Astrocyte of the cerebellum (primary cell): ENCODE measurements at regions not wholly inside any gene's neighbourhood (a gene's known extent, or its start where the extent isn't known, plus 50 kb on each side); places are given as distances from the start of the nearest gene placed in this dataset.

Source experiments
- DNase-seq: peaks from one replicate; pipeline ENCODE4 v3.0.0-alpha.2; 2011; ENCODE audit warnings: low read depth
- H3K4me3 ChIP-seq: 2 replicates; pipeline ENCODE4 v1.5.1; 2011; ENCODE audit warnings: mild to moderate bottlenecking, low read depth, low read length, moderate library complexity
- in situ Hi-C: cut with HindIII; loops from 2 replicates; pipeline ENCODE4 v1.10.0; 2017; ENCODE audit warnings: low sequenced_read_pairs
- TF ChIP-seq, protein P1 (sequence below): IDR thresholded peaks from 2 replicates; pipeline ENCODE4 v1.5.1; 2012; ENCODE audit warnings: low read length, low read depth, moderate library complexity, mild to moderate bottlenecking; ENCODE audit errors: missing control alignments

DNA sequence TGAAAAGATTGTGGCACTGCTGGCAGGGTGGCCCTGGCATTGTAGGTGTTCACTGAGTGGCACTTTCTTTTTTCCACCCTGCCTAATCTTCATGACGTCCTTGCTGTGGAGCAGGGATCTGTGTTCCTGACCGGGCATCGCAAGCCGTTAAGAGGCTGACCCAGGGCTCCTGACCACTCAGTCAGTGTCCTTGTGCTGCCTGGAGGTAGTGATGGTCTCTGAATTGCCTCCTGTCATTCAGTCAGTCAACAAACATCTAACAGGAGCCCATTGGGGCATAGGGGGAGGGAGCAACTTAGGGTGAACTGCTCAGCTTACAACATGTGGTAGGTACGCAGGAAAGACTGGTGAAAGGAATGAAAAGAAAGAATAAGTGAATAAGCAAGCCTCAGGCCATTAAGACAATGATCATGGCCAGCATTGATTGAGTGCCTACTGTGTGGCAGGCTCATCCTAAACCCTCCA, 152.0 kb downstream of the CEBPB start:
- DNase-seq, result no peak
- TF ChIP-seq, protein P1, sequence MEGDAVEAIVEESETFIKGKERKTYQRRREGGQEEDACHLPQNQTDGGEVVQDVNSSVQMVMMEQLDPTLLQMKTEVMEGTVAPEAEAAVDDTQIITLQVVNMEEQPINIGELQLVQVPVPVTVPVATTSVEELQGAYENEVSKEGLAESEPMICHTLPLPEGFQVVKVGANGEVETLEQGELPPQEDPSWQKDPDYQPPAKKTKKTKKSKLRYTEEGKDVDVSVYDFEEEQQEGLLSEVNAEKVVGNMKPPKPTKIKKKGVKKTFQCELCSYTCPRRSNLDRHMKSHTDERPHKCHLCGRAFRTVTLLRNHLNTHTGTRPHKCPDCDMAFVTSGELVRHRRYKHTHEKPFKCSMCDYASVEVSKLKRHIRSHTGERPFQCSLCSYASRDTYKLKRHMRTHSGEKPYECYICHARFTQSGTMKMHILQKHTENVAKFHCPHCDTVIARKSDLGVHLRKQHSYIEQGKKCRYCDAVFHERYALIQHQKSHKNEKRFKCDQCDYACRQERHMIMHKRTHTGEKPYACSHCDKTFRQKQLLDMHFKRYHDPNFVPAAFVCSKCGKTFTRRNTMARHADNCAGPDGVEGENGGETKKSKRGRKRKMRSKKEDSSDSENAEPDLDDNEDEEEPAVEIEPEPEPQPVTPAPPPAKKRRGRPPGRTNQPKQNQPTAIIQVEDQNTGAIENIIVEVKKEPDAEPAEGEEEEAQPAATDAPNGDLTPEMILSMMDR, result no peak
- in situ Hi-C loops, result no loop called here

DNA sequence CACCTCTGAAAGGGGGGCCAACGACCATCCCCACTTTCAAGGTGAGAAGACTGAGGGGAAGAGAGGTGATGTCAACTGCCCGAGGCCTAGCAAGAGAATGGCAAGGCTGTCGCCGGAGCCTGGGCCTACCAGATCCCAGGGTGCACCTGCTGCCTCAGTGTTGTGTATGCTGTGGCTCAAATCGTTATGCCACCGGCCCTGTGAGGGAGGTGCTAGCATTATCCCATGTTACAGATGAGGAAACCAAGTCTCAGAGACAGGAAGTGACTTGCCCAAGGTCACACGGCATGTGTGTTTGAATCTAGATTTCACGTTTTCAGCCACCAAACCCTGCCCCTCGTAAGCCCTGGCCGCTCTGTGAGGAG, 152.5 kb downstream of the CEBPB start:
- TF ChIP-seq, protein P1, result no peak
- H3K4me3 ChIP-seq, result no peak overlapping the region
- in situ Hi-C loops, result no loop called here
- no peak for DNase-seq

More for the DNA sequence above, 152.0 kb downstream of the CEBPB start:
- no peak overlapping the region for H3K4me3 ChIP-seq

DNA sequence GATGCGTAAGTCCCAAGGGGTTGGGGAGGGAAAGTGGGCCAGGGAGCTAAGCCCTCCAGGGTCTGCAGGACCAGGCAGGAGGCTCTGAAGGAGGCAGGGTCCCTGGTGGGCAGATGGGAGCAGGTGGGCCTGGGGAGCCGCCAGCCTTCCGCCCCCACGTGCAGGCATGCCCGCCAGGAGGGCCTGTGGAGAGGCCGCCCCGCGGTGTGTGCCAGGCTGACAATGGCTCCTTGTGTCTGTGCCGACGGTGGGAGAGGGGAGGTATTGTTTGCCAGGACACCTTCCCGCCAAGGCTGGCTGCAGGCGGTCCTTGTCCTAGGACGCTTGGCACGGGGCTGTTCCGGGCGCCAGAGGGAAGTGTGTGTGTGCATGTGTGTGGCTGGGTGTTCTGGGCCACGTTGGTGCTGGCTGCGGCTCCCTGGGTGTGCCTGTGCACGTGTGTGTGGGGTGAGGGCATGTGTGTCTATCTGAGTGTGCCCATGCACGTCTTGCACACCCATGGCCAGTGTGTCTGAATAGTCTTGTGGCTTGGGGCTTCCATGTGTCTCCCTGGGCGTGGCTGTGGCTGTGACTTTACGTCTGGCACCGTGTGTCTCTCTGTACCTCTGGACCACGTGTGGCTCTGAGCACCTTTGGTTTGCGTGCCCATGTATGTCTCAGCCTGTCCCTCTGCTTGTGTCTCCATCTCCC, 153.0 kb downstream of the CEBPB start:
- no peak for DNase-seq
- in situ Hi-C loops, result no loop called here
- TF ChIP-seq, protein P1, result no peak
- no peak overlapping the region for H3K4me3 ChIP-seq

DNA sequence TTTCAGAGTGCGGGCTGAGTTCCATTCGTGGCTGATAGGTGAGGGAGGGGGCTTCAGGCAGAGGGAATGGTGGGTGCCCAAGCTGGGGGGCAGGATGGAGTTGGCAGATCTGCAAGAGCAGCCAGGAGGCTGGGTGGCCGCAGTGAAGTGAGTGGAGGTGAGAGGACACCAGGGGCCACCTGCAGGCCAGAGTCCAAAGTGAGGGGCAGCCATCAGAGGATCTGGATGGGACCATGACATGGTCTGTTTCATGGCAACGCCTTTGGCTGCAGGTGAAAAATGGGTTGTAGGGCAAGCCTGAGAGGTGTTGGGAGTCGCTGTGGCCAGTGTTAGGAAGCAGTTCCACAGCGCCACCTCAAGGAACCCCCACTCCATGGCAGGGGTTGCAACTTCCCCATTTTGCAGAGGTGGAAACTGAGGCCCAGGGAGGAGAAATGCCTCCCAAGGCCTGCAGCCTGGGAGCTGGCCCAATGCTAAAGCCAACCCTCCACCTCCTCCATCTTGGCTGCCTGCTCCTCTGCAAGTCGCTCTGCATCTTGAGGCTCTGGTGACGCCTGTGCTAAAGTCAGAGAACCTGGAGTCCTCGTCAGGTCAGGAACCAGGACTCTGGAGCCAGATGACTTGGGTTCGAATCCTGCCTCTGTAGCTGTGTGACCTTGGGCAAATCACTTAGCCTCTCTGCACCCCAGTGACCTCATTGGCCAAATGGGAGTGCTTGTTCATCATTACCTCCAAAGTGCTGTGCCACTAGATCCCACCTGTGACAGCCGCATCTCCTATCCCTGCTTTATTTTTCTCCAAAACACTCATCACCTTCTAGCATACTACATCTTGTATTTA, 153.8 kb downstream of the CEBPB start:
- DNase-seq, result no peak
- in situ Hi-C loops, result no loop called here
- H3K4me3 ChIP-seq, result no peak overlapping the region
- TF ChIP-seq, protein P1, result peak; percentile 8

DNA sequence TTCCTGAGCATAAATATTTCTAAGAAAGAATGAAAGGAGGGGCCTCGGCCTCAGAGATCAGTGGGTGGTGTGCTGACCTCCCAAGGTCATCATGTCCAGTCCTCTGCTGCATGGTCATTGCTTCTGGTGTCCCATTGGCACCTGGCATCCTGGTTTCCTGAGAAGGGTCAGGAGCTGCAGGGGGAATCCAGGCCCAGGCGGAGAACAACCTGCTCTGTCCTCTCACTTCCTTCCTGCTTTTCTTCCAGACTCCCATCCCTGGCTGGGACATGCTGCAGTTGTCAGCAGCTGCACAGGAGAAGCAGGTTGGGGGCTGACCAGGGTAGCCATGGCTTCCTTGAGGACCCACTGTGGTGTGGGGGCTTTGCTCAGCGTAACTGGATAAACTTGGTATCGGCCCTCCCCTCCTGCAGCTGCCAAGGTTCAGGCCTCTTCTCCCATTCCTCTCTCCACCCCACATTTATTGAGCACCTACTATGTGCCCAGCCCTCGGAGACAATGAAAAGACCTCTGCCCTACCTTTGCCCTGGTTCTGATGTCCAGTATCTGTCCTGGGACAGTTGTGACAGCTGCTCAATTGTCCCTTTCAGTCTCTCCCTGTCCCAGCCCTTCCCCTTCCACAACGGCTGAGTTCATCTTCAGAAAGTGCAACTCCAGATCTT, 155.2 kb downstream of the CEBPB start:
- H3K4me3 ChIP-seq, result no peak overlapping the region
- DNase-seq, result no peak
- TF ChIP-seq, protein P1, result no peak
- in situ Hi-C loops, result no loop called here
